ENCODE measurements at regions not wholly inside any gene's neighbourhood (a gene's known extent, or its start where the extent isn't known, plus 50 kb on each side); places are given as distances from the start of the nearest gene placed in this dataset.

DNA sequence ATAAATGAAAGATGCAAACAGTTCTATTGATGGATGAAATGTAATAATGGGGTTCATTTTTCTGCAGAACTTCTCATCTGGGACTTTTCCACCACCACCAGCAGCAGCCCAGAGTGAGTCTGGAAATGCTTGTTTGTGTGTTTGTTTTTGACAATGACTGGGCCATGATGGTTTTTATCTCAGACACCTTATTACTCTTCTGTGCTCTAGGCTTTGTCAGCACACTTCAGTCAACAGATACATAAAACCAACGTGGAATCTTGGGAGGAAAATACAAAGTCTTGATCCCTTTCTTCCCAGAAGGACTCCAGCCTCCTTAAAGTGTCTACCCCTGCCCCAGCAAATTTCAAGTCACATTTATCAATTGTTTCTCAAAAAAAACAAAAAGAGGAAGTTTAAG, 134.0 kb downstream of the MREG start:
- Histone ChIP-seq H3K27me3 (ENCODE audit: control insufficient read depth, insufficient read depth) (no peaks in the 10 kb centered on the region), H3K27ac (ENCODE audit: low read length) (no peak overlapping the region), H3K9me3 (ENCODE audit: control insufficient read depth, low read length) (no peaks in the 10 kb centered on the region), H3K4me3 (ENCODE audit: low read length) (no peak overlapping the region), H3K4me1 (ENCODE audit: control insufficient read depth, insufficient read depth, low read length) (no peaks in the 10 kb centered on the region)
- ATAC-seq (no peak), DNase-seq (no peak)
- 49% methylated on average over 1 of the region's 1 CpG for WGBS
- intact Hi-C loops (cut with DNase I), result no loop called here

DNA sequence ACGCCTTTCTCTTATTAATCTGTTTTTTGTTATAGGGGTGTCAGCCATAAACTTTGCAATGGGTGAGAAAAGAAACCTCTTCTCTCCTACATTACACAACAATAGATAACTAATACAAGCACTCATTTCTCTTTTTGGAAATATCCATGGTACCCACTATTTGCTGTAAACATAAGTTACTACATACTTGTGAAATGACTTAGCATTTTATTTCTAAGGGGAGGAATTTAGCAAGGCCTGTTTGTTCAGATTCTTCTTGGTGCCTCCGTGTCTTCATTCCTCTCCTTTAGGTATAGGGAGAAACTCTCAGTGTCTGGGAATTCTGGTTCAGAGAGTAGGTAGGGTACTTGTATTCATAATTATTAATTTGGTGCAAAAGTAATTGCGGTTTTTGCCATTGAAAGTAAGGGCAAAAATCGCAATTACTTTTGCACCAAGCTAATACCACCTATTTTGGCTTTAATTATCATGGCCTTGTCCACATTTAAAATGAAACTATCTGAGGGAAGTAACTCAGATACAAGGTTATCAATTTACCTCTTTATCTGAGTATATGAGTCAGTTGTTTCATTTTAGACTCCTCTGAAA, 134.8 kb downstream of the MREG start:
- WGBS, result 87% methylated on average over 4 of the region's 4 CpGs
- DNase-seq, result no peak
- no peaks in the 10 kb centered on the region for H3K9me3 ChIP-seq (ENCODE audit: control insufficient read depth, low read length)

DNA sequence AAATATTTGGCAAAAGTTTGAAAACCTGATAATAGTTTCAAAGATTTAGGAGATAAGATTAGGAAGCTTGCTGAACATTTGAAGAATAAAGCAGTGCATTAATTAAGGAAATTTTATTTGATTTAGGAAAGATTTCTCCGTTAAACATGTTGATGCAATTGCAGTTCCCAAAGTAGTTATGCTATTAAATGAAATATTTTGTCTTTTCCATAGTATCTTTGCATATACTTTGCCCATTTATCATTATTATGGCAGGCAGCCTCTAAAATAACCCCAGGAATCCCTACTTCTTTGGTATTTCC, 136.5 kb downstream of the MREG start:
- no peak overlapping the region for H3K27ac ChIP-seq (ENCODE audit: low read length)
- no peaks in the 10 kb centered on the region for H3K9me3 ChIP-seq (ENCODE audit: control insufficient read depth, low read length)
- 97% methylated on average over 1 of the region's 1 CpG for WGBS
- no peak overlapping the region for H3K4me3 ChIP-seq (ENCODE audit: low read length)
- intact Hi-C loops (cut with DNase I), result no loop called here
- no peaks in the 10 kb centered on the region for H3K27me3 ChIP-seq (ENCODE audit: control insufficient read depth, insufficient read depth)
- no peak for DNase-seq
- no peaks in the 10 kb centered on the region for H3K4me1 ChIP-seq (ENCODE audit: control insufficient read depth, insufficient read depth, low read length)
- no peak for ATAC-seq

More for the DNA sequence above, 134.8 kb downstream of the MREG start:
- no peak for ATAC-seq
- intact Hi-C loops (cut with DNase I), result no loop called here
- Histone ChIP-seq H3K27me3 (ENCODE audit: control insufficient read depth, insufficient read depth) (no peaks in the 10 kb centered on the region), H3K4me1 (ENCODE audit: control insufficient read depth, insufficient read depth, low read length) (no peaks in the 10 kb centered on the region), H3K4me3 (ENCODE audit: low read length) (no peak overlapping the region), H3K27ac (ENCODE audit: low read length) (no peak overlapping the region)

DNA sequence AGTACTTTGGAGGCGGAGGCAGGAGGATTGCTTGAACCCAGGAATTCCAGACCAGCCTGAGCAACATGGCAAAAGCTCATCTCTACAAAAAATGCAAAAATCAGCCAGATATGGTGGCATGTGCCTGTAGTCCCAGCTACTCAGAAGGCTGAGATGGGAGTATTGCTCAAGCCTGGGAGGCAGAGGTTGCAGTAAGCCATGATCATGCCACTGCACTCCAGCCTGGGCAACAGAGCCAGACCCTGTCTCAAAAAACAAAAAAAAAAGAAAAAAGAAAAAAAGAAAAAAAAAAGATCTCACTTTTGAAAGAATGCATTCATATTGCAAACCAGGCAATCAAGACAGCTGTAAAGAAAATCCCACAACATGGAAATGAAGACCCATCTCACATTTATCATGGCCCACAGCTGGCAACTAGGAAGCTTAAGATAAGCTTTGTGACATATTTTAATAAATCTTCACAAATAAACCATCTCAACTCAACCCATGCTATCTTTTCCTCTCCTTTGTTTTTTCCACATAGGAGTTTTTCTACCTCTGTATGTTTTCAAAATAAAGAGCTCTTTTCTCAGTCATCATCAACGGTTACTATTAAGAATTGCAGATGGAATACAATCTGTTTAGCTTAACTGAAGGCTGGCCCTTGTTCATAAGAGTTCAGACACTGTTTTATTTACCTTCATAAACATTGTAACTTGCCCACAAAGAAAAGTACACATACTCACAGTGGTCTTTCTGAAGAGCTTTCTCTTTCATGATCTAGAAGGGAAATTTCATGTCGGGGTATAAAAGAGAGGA, 137.0 kb downstream of the MREG start:
- no peak for ATAC-seq
- WGBS, result 84% methylated on average over 3 of the region's 3 CpGs
- H3K4me3 ChIP-seq (ENCODE audit: low read length), result no peak overlapping the region

DNA sequence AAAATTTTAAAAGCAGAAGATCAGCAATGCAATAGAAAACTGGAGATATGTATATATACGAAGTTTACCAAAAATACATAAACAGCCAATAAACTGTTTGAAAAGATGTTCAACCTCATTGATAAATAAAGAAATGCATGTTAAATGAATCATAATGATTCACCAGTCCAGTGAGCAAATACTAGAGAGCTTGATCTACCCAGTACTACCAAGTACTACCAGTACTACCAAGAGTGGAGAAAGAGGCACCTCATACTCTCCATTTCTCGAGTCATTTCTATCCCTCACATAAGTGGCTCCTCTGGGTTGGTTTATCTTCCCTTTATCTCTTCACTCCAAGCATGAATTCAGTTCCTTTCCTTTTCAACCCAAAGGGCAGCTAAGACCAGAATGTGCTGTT, 138.9 kb downstream of the MREG start:
- H3K27me3 ChIP-seq (ENCODE audit: control insufficient read depth, insufficient read depth), result no peaks in the 10 kb centered on the region
- DNase-seq, result no peak
- H3K4me1 ChIP-seq (ENCODE audit: control insufficient read depth, insufficient read depth, low read length), result no peaks in the 10 kb centered on the region
- WGBS, result 91% methylated on average over 2 of the region's 2 CpGs
- no peak overlapping the region for H3K4me3 ChIP-seq (ENCODE audit: low read length)
- H3K9me3 ChIP-seq (ENCODE audit: control insufficient read depth, low read length), result no peaks in the 10 kb centered on the region
- no peak overlapping the region for H3K27ac ChIP-seq (ENCODE audit: low read length)
- intact Hi-C loops (cut with DNase I), result no loop called here
- no peak for ATAC-seq

More for the DNA sequence above, 137.0 kb downstream of the MREG start:
- H3K27ac ChIP-seq (ENCODE audit: low read length), result no peak overlapping the region
- no peak for DNase-seq
- no peaks in the 10 kb centered on the region for H3K9me3 ChIP-seq (ENCODE audit: control insufficient read depth, low read length)
- H3K27me3 ChIP-seq (ENCODE audit: control insufficient read depth, insufficient read depth), result no peaks in the 10 kb centered on the region
- intact Hi-C loops (cut with DNase I), result no loop called here
- H3K4me1 ChIP-seq (ENCODE audit: control insufficient read depth, insufficient read depth, low read length), result no peaks in the 10 kb centered on the region

DNA sequence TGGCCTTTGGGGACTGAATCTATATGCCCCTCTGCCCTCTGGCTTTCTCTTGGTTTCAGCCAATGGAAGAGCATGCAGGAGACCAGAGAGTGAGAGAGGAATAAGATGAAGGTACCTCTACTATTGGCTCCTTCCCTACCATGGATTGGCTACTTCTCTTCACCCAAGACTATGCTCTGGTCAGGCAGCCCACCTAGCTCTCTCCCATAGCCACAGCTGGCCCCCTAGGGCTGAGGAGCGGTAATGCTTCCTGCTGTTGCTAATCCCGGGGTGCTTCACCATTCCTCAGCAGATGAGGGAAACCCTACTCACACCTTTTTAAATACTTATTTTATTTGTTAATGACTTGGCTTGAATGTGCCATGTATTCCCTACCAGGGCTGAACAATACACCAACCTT, 142.4 kb downstream of the MREG start:
- DNase-seq (no peak), ATAC-seq (no peak)
- 92% methylated on average over 2 of the region's 2 CpGs for WGBS
- Histone ChIP-seq H3K4me3 (ENCODE audit: low read length) (no peak overlapping the region), H3K27me3 (ENCODE audit: control insufficient read depth, insufficient read depth) (no peaks in the 10 kb centered on the region), H3K4me1 (ENCODE audit: control insufficient read depth, insufficient read depth, low read length) (no peaks in the 10 kb centered on the region), H3K27ac (ENCODE audit: low read length) (no peak overlapping the region), H3K9me3 (ENCODE audit: control insufficient read depth, low read length) (no peaks in the 10 kb centered on the region)
- intact Hi-C loops (cut with DNase I), result no loop called here

DNA sequence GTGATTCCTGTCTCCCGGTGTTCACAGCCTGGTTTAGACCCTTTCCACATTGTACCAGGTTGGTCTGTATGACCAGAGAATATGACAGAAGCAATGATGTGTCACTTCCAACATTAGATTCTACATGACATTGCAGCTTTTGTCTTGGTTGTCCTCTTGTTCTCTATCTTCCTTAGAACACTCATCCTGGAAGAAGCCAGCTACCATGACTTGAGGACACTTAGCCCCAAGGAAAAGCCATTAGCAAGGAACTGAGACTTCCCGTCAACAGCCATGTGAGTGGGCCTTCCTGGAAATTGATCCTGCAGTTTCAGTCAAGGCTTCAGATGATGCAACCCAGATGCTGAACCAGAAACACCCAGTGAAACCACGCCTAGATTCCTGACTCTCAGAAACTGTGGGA, 143.3 kb downstream of the MREG start:
- H3K4me3 ChIP-seq (ENCODE audit: low read length), result no peak overlapping the region
- H3K4me1 ChIP-seq (ENCODE audit: control insufficient read depth, insufficient read depth, low read length), result no peaks in the 10 kb centered on the region
- peak in 2 of 3 donors; percentile 38 to 51 for DNase-seq
- WGBS, result 73% methylated on average over 3 of the region's 3 CpGs
- peak overlapping the region; percentile 45 for H3K27ac ChIP-seq (ENCODE audit: low read length)
- H3K27me3 ChIP-seq (ENCODE audit: control insufficient read depth, insufficient read depth), result no peaks in the 10 kb centered on the region
- H3K9me3 ChIP-seq (ENCODE audit: control insufficient read depth, low read length), result no peaks in the 10 kb centered on the region
- intact Hi-C loops (cut with DNase I), result no loop called here
- peak; percentile 72 to 75 for ATAC-seq

DNA sequence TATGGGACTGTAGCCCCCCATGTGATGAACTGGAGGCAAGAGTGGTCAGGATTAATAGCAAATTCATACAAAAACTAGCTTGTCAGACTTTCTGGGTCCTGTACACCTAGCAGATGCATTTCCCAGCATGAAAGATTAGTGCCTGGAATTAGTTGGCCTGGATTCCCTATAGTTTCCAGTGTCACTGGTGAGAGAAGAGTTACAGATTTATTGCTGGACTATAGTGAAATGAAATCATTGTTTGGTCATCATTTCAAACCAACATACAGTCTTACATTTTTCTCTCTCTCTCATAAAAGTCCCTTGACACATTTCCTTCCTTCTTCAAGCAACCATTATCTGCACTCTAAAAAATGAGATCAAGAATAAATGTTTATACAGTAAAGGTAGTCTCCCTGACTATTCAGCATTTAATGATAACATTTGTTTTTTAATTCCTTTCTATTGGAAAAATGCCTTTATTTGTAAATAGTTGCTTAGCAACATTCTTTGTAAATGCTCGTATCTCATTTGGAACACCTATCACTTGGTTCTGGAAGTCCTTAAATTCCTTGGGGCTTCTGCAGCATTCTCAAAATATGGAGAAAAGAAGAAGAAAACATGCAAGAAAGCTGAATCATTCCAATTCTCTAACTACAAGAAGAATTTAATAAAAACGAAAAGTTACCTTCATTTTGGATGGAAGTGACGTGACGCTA, 144.4 kb downstream of the MREG start:
- ATAC-seq (no peak), DNase-seq (no peak)
- 48% methylated on average over 4 of the region's 4 CpGs for WGBS
- intact Hi-C loops (cut with DNase I), result no loop called here
- H3K27me3 ChIP-seq (ENCODE audit: control insufficient read depth, insufficient read depth), result no peaks in the 10 kb centered on the region
- H3K27ac ChIP-seq (ENCODE audit: low read length), result no peak overlapping the region
- H3K4me1 ChIP-seq (ENCODE audit: control insufficient read depth, insufficient read depth, low read length), result no peaks in the 10 kb centered on the region
- H3K9me3 ChIP-seq (ENCODE audit: control insufficient read depth, low read length), result no peaks in the 10 kb centered on the region
- no peak overlapping the region for H3K4me3 ChIP-seq (ENCODE audit: low read length)

DNA sequence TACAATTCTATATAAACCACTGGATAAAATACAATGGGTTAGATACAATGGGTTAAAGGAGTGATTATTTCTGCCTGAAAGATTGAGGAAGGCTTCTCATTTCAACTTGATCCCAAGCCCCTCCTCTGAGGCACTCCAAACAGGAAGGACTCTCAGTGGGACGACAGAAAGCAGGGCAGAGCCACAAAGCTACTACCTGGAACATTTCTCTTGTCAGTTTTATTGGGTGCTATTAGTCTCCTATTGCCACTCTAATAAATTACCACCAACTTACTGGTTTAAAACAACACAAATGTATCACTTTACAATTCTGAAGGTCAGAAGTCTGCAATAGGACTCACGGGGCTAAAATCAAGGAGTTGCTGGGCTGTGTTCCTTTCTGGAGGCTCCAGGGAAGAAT, 146.7 kb downstream of the MREG start:
- Histone ChIP-seq H3K9me3 (ENCODE audit: control insufficient read depth, low read length) (no peaks in the 10 kb centered on the region), H3K27ac (ENCODE audit: low read length) (no peak overlapping the region), H3K4me3 (ENCODE audit: low read length) (no peak overlapping the region), H3K27me3 (ENCODE audit: control insufficient read depth, insufficient read depth) (no peaks in the 10 kb centered on the region), H3K4me1 (ENCODE audit: control insufficient read depth, insufficient read depth, low read length) (no peaks in the 10 kb centered on the region)
- ATAC-seq (no peak), DNase-seq (no peak)
- WGBS, result 59% methylated on average over 2 of the region's 2 CpGs
- intact Hi-C loops (cut with DNase I), result no loop called here

DNA sequence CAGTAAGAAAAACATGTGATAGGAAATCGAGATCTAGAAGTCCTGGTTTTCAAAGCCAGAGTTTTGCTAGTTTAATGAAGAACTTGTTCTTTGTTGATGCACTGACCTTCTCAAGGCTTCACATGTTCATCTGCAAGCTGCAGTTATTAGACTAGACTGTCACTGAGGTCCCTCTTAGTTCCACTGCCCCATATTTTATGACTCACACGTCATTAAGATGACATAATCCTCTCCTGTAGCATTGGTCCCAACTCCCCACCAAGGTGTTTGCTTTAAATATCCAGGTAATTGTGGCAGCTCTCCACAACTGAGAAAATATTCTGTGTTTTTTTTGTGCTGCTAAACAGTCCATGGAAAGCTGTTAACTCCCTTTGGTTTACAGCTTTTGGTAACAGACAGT, 149.7 kb downstream of the MREG start:
- ATAC-seq (no peak), DNase-seq (no peak)
- intact Hi-C loops (cut with DNase I), result no loop called here
- Histone ChIP-seq H3K4me3 (ENCODE audit: low read length) (no peak overlapping the region), H3K4me1 (ENCODE audit: control insufficient read depth, insufficient read depth, low read length) (no peaks in the 10 kb centered on the region), H3K27ac (ENCODE audit: low read length) (no peak overlapping the region), H3K9me3 (ENCODE audit: control insufficient read depth, low read length) (no peaks in the 10 kb centered on the region), H3K27me3 (ENCODE audit: control insufficient read depth, insufficient read depth) (no peaks in the 10 kb centered on the region)
- 49% methylated on average over 2 of the region's 2 CpGs for WGBS

DNA sequence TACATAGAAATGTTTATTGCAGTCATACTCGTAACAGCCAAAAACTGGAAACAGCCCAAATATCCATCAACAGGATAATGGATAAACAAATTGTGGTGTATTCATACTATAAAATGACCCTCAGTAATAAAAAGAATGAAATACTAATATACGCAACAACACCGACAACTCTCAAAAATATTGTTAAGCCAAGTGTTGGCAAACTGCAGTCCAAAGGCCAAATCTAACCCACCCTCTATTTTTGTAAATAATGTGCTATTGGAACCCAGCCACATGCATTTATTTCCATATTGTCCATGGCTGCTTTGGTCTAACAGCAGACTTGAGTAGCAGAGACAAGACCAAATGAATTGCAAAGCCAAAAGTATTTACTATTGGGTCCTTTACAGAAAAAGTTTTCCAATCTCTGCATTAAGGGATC, 151.0 kb downstream of the MREG start:
- DNase-seq (no peak), ATAC-seq (no peak)
- intact Hi-C loops (cut with DNase I), result no loop called here
- H3K4me3 ChIP-seq (ENCODE audit: low read length), result no peak overlapping the region
- H3K27ac ChIP-seq (ENCODE audit: low read length), result no peak overlapping the region
- H3K9me3 ChIP-seq (ENCODE audit: control insufficient read depth, low read length), result no peaks in the 10 kb centered on the region
- no peaks in the 10 kb centered on the region for H3K4me1 ChIP-seq (ENCODE audit: control insufficient read depth, insufficient read depth, low read length)
- 84% methylated on average over 3 of the region's 3 CpGs for WGBS
- no peaks in the 10 kb centered on the region for H3K27me3 ChIP-seq (ENCODE audit: control insufficient read depth, insufficient read depth)
